H1 (cell line): ENCODE measurements at regions not wholly inside any gene's neighbourhood (a gene's known extent, or its start where the extent isn't known, plus 50 kb on each side); places are given as distances from the start of the nearest gene placed in this dataset.

Experiments used
- CTCF ChIA-PET: fragments of 300-600 bp; sonication (Branson Sonifier 250); formaldehyde crosslinking; loops from one replicate; lab custom pipeline; 2021; ENCODE audit not compliant: partially characterized antibody; lab: Charles Lee
- POLR2A ChIA-PET: fragments of 300-600 bp; sonication (Branson Sonifier 250); formaldehyde crosslinking; loops from one replicate; lab custom pipeline; 2021; ENCODE audit warnings: inconsistent platforms; ENCODE audit not compliant: partially characterized antibody; lab: Charles Lee
- DNase-seq, 2 experiments: peaks; one replicate each; pipeline versions ENCODE4 v3.0.0 to v3.0.0-alpha.2; 2010 to 2022; ENCODE audit warnings: low spot score in 2 of 2, low read depth in 1 of 2, mixed read lengths in 1 of 2
- FAIRE-seq: peaks from 2 replicates; lab custom pipeline; 2011; peaks lifted over from hg19 to GRCh38; lab: Jason Lieb, UNC
- H2AFZ ChIP-seq: 2 replicates; pipeline ENCODE4 v1.8.1; 2012; ENCODE audit warnings: low read length, inconsistent platforms
- H2AK5ac ChIP-seq: 2 replicates; pipeline ENCODE4 v1.6.1; 2013; ENCODE audit warnings: low read depth, low read length
- H2BK120ac ChIP-seq: replicated peaks from 2 replicates; pipeline ENCODE3; 2013; ENCODE audit warnings: low read depth, low read length, inconsistent platforms
- H2BK12ac ChIP-seq: 2 replicates; pipeline ENCODE4 v1.6.1; 2013; ENCODE audit warnings: low read depth, low read length
- H2BK15ac ChIP-seq: 2 replicates; pipeline ENCODE4 v1.6.1; 2013; ENCODE audit warnings: low read length
- H2BK20ac ChIP-seq: 2 replicates; pipeline ENCODE4 v1.6.1; 2013; ENCODE audit warnings: low read length
- H2BK5ac ChIP-seq: 2 replicates; pipeline ENCODE4 v1.6.1; 2013; ENCODE audit warnings: low read depth, low read length
- H3K14ac ChIP-seq: 2 replicates; pipeline ENCODE4 v1.6.1; 2013; ENCODE audit warnings: inconsistent platforms; ENCODE audit not compliant: insufficient read length
- H3K18ac ChIP-seq: 2 replicates; pipeline ENCODE4 v1.6.1; 2013; ENCODE audit warnings: low read length; ENCODE audit errors: extremely low read depth
- H3K23ac ChIP-seq: 2 replicates; pipeline ENCODE4 v1.6.1; 2013; ENCODE audit warnings: inconsistent platforms; ENCODE audit not compliant: insufficient read length
- H3K23me2 ChIP-seq: 2 replicates; pipeline ENCODE4 v1.6.1; 2013; ENCODE audit warnings: low read depth, low read length
- H3K27ac ChIP-seq: 2 replicates; pipeline ENCODE4 v1.6.1; 2011; ENCODE audit warnings: low read depth, low read length, inconsistent platforms
- H3K27me3 ChIP-seq, 4 experiments: replicated peaks in 1 of 4; 1 replicate in 1 of 4; 2 replicates in 3 of 4; pipeline versions ENCODE4 v1.6.1 to v1.8.1; 2011 to 2013; ENCODE audit warnings: low read length in 3 of 4, mild to moderate bottlenecking in 3 of 4, inconsistent platforms in 2 of 4, mixed read lengths in 2 of 4, moderate library complexity in 1 of 4; ENCODE audit not compliant: control insufficient read depth in 3 of 4, insufficient read depth in 3 of 4; ENCODE audit errors: extremely low read depth in 1 of 4
- H3K36me3 ChIP-seq, 4 experiments: 2 replicates each; pipeline versions ENCODE4 v1.6.1 to v1.8.1; 2011 to 2013; ENCODE audit warnings: mild to moderate bottlenecking in 4 of 4, low read length in 3 of 4, moderate library complexity in 2 of 4, control low read depth in 1 of 4, inconsistent platforms in 1 of 4; ENCODE audit not compliant: insufficient read depth in 4 of 4, control insufficient read depth in 2 of 4
- H3K4ac ChIP-seq: replicated peaks from 2 replicates; pipeline ENCODE3; 2013; ENCODE audit warnings: low read length, low read depth, mixed read lengths, inconsistent platforms; ENCODE audit not compliant: insufficient read length
- H3K4me1 ChIP-seq, 4 experiments: replicated peaks in 1 of 4; 1 replicate in 1 of 4; 2 replicates in 3 of 4; pipeline versions ENCODE4 v1.6.1 to v1.8.1; 2011 to 2013; ENCODE audit warnings: low read length in 3 of 4, inconsistent platforms in 2 of 4, mixed read lengths in 1 of 4; ENCODE audit not compliant: insufficient read depth in 4 of 4, control insufficient read depth in 3 of 4
- H3K4me2 ChIP-seq, 2 experiments: 2 replicates each; pipeline versions ENCODE4 v1.6.1 to v1.8.1; 2011 to 2013; ENCODE audit warnings: low read depth in 2 of 2, low read length in 2 of 2, control low read depth in 1 of 2, inconsistent platforms in 1 of 2, mild to moderate bottlenecking in 1 of 2; ENCODE audit not compliant: insufficient read depth in 1 of 2
- H3K4me3 ChIP-seq, 4 experiments: fragments of 200-600, 300-600 bp in 1 of 4; sonication (generic), shearing (Covaris generic), sonication (Bioruptor Twin) in 1 of 4; 2 replicates each; pipeline versions ENCODE4 v1.5.1 to v1.8.1; 2011 to 2016; ENCODE audit warnings: low read length in 4 of 4, low read depth in 3 of 4, control low read depth in 2 of 4, inconsistent platforms in 2 of 4, mild to moderate bottlenecking in 2 of 4, mixed read lengths in 1 of 4, moderate library complexity in 1 of 4; ENCODE audit not compliant: insufficient read depth in 2 of 4; ENCODE audit errors: extremely low read depth in 1 of 4
- H3K56ac ChIP-seq: replicated peaks from 2 replicates; pipeline ENCODE3; 2013; ENCODE audit warnings: low read depth, mild to moderate bottlenecking, mixed read lengths, low read length, inconsistent platforms; ENCODE audit not compliant: insufficient read length
- H3K79me1 ChIP-seq: 2 replicates; pipeline ENCODE4 v1.6.1; 2013; ENCODE audit warnings: low read depth, low read length, control low read depth
- H3K79me2 ChIP-seq, 2 experiments: 2 replicates each; pipeline versions ENCODE4 v1.6.1 to v1.8.1; 2012 to 2013; ENCODE audit warnings: low read length in 2 of 2, mild to moderate bottlenecking in 2 of 2, inconsistent platforms in 1 of 2; ENCODE audit not compliant: insufficient read depth in 2 of 2, control insufficient read depth in 1 of 2
- H3K9ac ChIP-seq, 4 experiments: replicated peaks in 1 of 4; 1 replicate in 1 of 4; 2 replicates in 3 of 4; pipeline versions ENCODE4 v1.6.1 to v1.8.1; 2011 to 2013; ENCODE audit warnings: low read depth in 3 of 4, low read length in 3 of 4, control low read depth in 2 of 4, mild to moderate bottlenecking in 2 of 4, moderate library complexity in 2 of 4, inconsistent platforms in 1 of 4; ENCODE audit errors: extremely low read depth in 1 of 4
- H3K9me3 ChIP-seq, 2 experiments: 2 replicates each; pipeline versions ENCODE4 v1.6.1 to v1.8.1; 2012 to 2013; ENCODE audit warnings: mild to moderate bottlenecking in 2 of 2, moderate library complexity in 2 of 2, control low read depth in 1 of 2, inconsistent platforms in 1 of 2, low read depth in 1 of 2, low read length in 1 of 2, mixed read lengths in 1 of 2; ENCODE audit not compliant: insufficient read depth in 2 of 2
- H4K20me1 ChIP-seq, 2 experiments: replicated peaks in 1 of 2; 2 replicates each; pipeline versions ENCODE3 to v1.8.1; 2011 to 2013; ENCODE audit warnings: inconsistent platforms in 2 of 2, low read length in 2 of 2, mild to moderate bottlenecking in 1 of 2; ENCODE audit not compliant: insufficient read depth in 2 of 2, control insufficient read depth in 1 of 2
- H4K5ac ChIP-seq: 2 replicates; pipeline ENCODE4 v1.6.1; 2013; ENCODE audit warnings: low read length, low read depth, mixed read lengths, inconsistent platforms; ENCODE audit not compliant: insufficient read length
- H4K8ac ChIP-seq: 2 replicates; pipeline ENCODE4 v1.8.0; 2013; ENCODE audit warnings: mild to moderate bottlenecking, moderate library complexity, low read length, inconsistent platforms; ENCODE audit not compliant: insufficient read depth; ENCODE audit errors: extremely low read depth
- H4K91ac ChIP-seq: replicated peaks from 2 replicates; pipeline ENCODE3; 2013; ENCODE audit warnings: low read length, mixed read lengths, inconsistent platforms; ENCODE audit not compliant: insufficient read length
- BACH1 ChIP-seq: IDR thresholded peaks from 2 replicates; pipeline ENCODE4 v1.6.1; 2012; ENCODE audit warnings: low read length, improper control_type of control experiment
- GABPA ChIP-seq: IDR thresholded peaks from 2 replicates; pipeline ENCODE4 v1.6.1; 2011; ENCODE audit warnings: mild to moderate bottlenecking, low read length, moderate library complexity, borderline replicate concordance; ENCODE audit not compliant: insufficient read depth
- JUND ChIP-seq: IDR thresholded peaks from 2 replicates; pipeline ENCODE4 v1.6.1; 2011; ENCODE audit warnings: mild to moderate bottlenecking, improper control_type of control experiment, low read length
- NRF1 ChIP-seq: IDR thresholded peaks from 2 replicates; pipeline ENCODE4 v1.6.1; 2011; ENCODE audit warnings: mild to moderate bottlenecking, low read depth, low read length, improper control_type of control experiment
- RAD21 ChIP-seq, 2 experiments: IDR thresholded peaks in 1 of 2; conservative IDR thresholded peaks in 1 of 2; 2 replicates each; pipeline ENCODE4 v1.6.1; 2011; ENCODE audit warnings: low read depth in 2 of 2, low read length in 2 of 2, improper control_type of control experiment in 1 of 2, inconsistent platforms in 1 of 2, mild to moderate bottlenecking in 1 of 2, moderate library complexity in 1 of 2
- SIN3A ChIP-seq, 2 experiments: IDR thresholded peaks in 1 of 2; conservative IDR thresholded peaks in 1 of 2; 2 replicates each; pipeline ENCODE4 v1.6.1; 2011 to 2012; ENCODE audit warnings: low read length in 2 of 2, improper control_type of control experiment in 1 of 2, low read depth in 1 of 2, mild to moderate bottlenecking in 1 of 2
- SP4 ChIP-seq: IDR thresholded peaks from 2 replicates; pipeline ENCODE4 v1.6.1; 2012; ENCODE audit warnings: low read length, inconsistent platforms
- SUZ12 ChIP-seq: fragments of 200-600 bp; sonication (generic); IDR thresholded peaks from 2 replicates; pipeline ENCODE4 v1.6.1; 2012; ENCODE audit warnings: mild to moderate bottlenecking, inconsistent platforms, low read length, moderate library complexity, mixed read lengths
- WGBS, 2 experiments: shearing (Covaris generic) in 1 of 2; methylation state at CpG; one replicate each; pipeline versions ENCODE4 v1.1.6 to v1.1.7; 2013 to 2015; ENCODE audit warnings: low lambda C conversion rate in 2 of 2, mixed read lengths in 2 of 2, inconsistent platforms in 1 of 2, low coverage in 1 of 2, missing lambda C conversion rate in 1 of 2; ENCODE audit not compliant: insufficient replicate concordance in 2 of 2, insufficient coverage in 1 of 2, insufficient read length in 1 of 2; ENCODE audit errors: extremely low coverage in 1 of 2, missing lambda C conversion rate in 1 of 2; 5-methylcytosine and 5-hydroxymethylcytosine counted together
- TF ChIP-seq, protein P1 (sequence below): IDR thresholded peaks from 2 replicates; pipeline ENCODE4 v1.6.1; 2012; ENCODE audit warnings: low read length, inconsistent platforms
- TF ChIP-seq, protein P2 (sequence below): IDR thresholded peaks from 2 replicates; pipeline ENCODE4 v1.6.1; 2012; ENCODE audit warnings: inconsistent platforms

DNA sequence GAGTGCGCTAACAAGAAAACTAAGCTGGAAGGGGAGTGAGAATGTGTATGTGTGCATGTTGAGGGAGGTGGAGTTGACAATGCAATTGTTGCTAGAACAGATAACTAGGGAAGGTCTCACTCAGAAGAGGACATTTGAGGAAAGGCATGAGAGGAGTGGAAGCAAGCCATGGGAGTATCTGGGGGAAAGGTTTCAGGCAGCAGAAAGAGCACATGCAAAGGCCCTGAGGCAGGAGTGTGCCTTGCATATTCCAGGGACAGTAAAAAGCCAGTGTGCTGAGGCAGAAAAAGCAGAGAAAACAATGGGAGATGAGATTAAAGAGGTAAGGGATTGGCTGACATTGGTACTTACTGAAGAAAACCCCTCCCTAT lies 149.6 kb upstream of the ADO start:
- TF ChIP-seq JUND (no peak), RAD21 (IDR thresholded peaks at IDR 0.05 in 1 of 2, conservative IDR thresholded peaks at IDR 0.05 in 1 of 2; ENCODE audit: low read depth in 2 of 2, low read length in 2 of 2) (no peak), GABPA (no peak), BACH1 (no peak), SIN3A (conservative IDR thresholded peaks at IDR 0.05 in 1 of 2, IDR thresholded peaks at IDR 0.05 in 1 of 2; ENCODE audit: low read depth in 1 of 2, low read length in 2 of 2) (no peak), NRF1 (no peak), SP4 (no peak), SUZ12 (no peak)
- TF ChIP-seq, protein P1, sequence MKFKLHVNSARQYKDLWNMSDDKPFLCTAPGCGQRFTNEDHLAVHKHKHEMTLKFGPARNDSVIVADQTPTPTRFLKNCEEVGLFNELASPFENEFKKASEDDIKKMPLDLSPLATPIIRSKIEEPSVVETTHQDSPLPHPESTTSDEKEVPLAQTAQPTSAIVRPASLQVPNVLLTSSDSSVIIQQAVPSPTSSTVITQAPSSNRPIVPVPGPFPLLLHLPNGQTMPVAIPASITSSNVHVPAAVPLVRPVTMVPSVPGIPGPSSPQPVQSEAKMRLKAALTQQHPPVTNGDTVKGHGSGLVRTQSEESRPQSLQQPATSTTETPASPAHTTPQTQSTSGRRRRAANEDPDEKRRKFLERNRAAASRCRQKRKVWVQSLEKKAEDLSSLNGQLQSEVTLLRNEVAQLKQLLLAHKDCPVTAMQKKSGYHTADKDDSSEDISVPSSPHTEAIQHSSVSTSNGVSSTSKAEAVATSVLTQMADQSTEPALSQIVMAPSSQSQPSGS, result no peak
- TF ChIP-seq, protein P2, sequence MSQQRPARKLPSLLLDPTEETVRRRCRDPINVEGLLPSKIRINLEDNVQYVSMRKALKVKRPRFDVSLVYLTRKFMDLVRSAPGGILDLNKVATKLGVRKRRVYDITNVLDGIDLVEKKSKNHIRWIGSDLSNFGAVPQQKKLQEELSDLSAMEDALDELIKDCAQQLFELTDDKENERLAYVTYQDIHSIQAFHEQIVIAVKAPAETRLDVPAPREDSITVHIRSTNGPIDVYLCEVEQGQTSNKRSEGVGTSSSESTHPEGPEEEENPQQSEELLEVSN, result no peak
- Histone ChIP-seq H2BK12ac (no peak overlapping the region), H2AFZ (no peak overlapping the region), H3K36me3 (no peaks in the 10 kb centered on the region), H3K27ac (no peak overlapping the region), H3K79me1 (no peaks in the 10 kb centered on the region), H4K8ac (no peak overlapping the region), H4K91ac (no peak overlapping the region), H3K9ac (no peak overlapping the region), H3K23ac (no peak overlapping the region), H2BK5ac (no peak overlapping the region), H3K4me2 (no peak overlapping the region), H3K23me2 (no peaks in the 10 kb centered on the region), H4K20me1 (no peaks in the 10 kb centered on the region), H3K79me2 (no peaks in the 10 kb centered on the region), H3K27me3 (no peaks in the 10 kb centered on the region), H3K4me1 (no peaks in the 10 kb centered on the region), H2BK15ac (no peak overlapping the region), H3K4me3 (no peak overlapping the region), H2AK5ac (no peak overlapping the region), H3K9me3 (peaks cover 0 to 6% of the 10 kb centered on the region in 2 experiments; a peak in 1 of 4 replicates), H3K56ac (no peak overlapping the region), H3K4ac (no peak overlapping the region), H3K14ac (no peak overlapping the region), H2BK20ac (no peak overlapping the region), H4K5ac (no peak overlapping the region), H2BK120ac (no peak overlapping the region), H3K18ac (no peak overlapping the region)
- 100% methylated on average over 1 of the region's 1 CpG; no CpG with 5 or more reads in 1 of the 2 experiments for WGBS, 2 experiments
- ChIA-PET CTCF (interaction anchor here (1.0 to 1.5 kb wide), 4 partner anchors 10 to 45 kb away, joined by 3 to 5 read pairs (median 4); no protein-coding TSS in a partner anchor), POLR2A (no interaction called here)
- FAIRE-seq, result no peak
- no peak for DNase-seq
